K562 (cell line): ENCODE measurements at regions not wholly inside any gene's neighbourhood (a gene's known extent, or its start where the extent isn't known, plus 50 kb on each side); places are given as distances from the start of the nearest gene placed in this dataset.

Experiments
- ATAC-seq: fragments of 200-7000 bp; cut with Tn5 transposase; 3 replicates; pipeline ENCODE4 v1.9.1; 2020; ENCODE audit warnings: moderate library complexity
- BruUV-seq: library from RNA; stranded (reverse); fragments of 400-500 nt; replicated peaks from 2 replicates; lab custom pipeline; 2021; lab: Mats Ljungman, UMichigan
- CTCF ChIA-PET: fragments of 300-600 bp; formaldehyde crosslinking; extraction: SDS; loops from one replicate; lab custom pipeline; 2021; ENCODE audit warnings: low intra/inter-chr PET ratio; lab: Yijun Ruan, JAX
- POLR2A ChIA-PET: fragments of 300-600, 350-650 bp; sonication (Branson Sonifier 250); formaldehyde crosslinking; extraction: SDS; loops from one replicate; lab custom pipeline; 2021; ENCODE audit warnings: antibody characterized with exemption, inconsistent platforms; lab: Yijun Ruan, JAX
- DNase-seq, 4 experiments: peaks; one replicate each; pipeline versions ENCODE4 v3.0.0 to v3.0.0-alpha.2; 2011 to 2018; ENCODE audit warnings: low spot score in 3 of 4, mixed read lengths in 3 of 4; ENCODE audit errors: extremely low read depth in 1 of 4
- FAIRE-seq: peaks from 2 replicates; lab custom pipeline; 2011; peaks lifted over from hg19 to GRCh38; lab: Jason Lieb, UNC
- H2AFZ ChIP-seq: 2 replicates; pipeline ENCODE4 v1.6.0; 2011; ENCODE audit warnings: low read depth, low read length, control low read depth, inconsistent platforms
- H3K27ac ChIP-seq: fragments of 200-600 bp; 3 replicates; pipeline ENCODE4 v1.8.0; 2011; ENCODE audit warnings: low read depth, mild to moderate bottlenecking, control low read depth, inconsistent platforms, low read length, moderate library complexity, mixed read lengths; ENCODE audit errors: extremely low read depth
- H3K27me3 ChIP-seq, 2 experiments: fragments of 300-600 bp in 1 of 2; 2 replicates in 1 of 2; 3 replicates in 1 of 2; pipeline versions ENCODE4 v1.6.0 to v1.8.0; 2011; ENCODE audit warnings: inconsistent platforms in 2 of 2, low read length in 2 of 2, mild to moderate bottlenecking in 1 of 2, mixed read lengths in 1 of 2, moderate library complexity in 1 of 2; ENCODE audit not compliant: control insufficient read depth in 2 of 2, insufficient read depth in 2 of 2
- H3K36me3 ChIP-seq: fragments of 300-600 bp; 3 replicates; pipeline ENCODE4 v1.8.0; 2011; ENCODE audit warnings: mild to moderate bottlenecking, low read length, inconsistent platforms; ENCODE audit not compliant: control insufficient read depth, insufficient read depth
- H3K4me1 ChIP-seq, 2 experiments: fragments of 200-600 bp in 1 of 2; replicated peaks in 1 of 2; 2 replicates in 1 of 2; 3 replicates in 1 of 2; pipeline versions ENCODE4 v1.5.1 to v1.8.0; 2011; ENCODE audit warnings: inconsistent platforms in 2 of 2, low read length in 2 of 2, mild to moderate bottlenecking in 1 of 2, mixed read lengths in 1 of 2, moderate library complexity in 1 of 2; ENCODE audit not compliant: control insufficient read depth in 2 of 2, insufficient read depth in 2 of 2
- H3K4me2 ChIP-seq: 2 replicates; pipeline ENCODE4 v1.6.1; 2011; ENCODE audit warnings: low read length, control low read depth, inconsistent platforms, mixed read lengths; ENCODE audit not compliant: insufficient read depth
- H3K4me3 ChIP-seq: fragments of 200-600 bp; sonication (generic), shearing (Covaris generic); 2 replicates; pipeline ENCODE4 v1.5.1; 2016; ENCODE audit warnings: control low read depth, inconsistent platforms
- H3K79me2 ChIP-seq: fragments of 200-600 bp; 3 replicates; pipeline ENCODE4 v1.8.0; 2011; ENCODE audit warnings: low read length, inconsistent platforms; ENCODE audit not compliant: control insufficient read depth, insufficient read depth
- H3K9ac ChIP-seq, 2 experiments: 2 replicates each; pipeline versions ENCODE4 v1.6.0 to v1.6.1; 2011; ENCODE audit warnings: low read depth in 2 of 2, low read length in 2 of 2, control low read depth in 1 of 2, inconsistent platforms in 1 of 2, mild to moderate bottlenecking in 1 of 2, mixed read lengths in 1 of 2; ENCODE audit not compliant: insufficient read depth in 1 of 2
- H3K9me1 ChIP-seq: one replicate; pipeline ENCODE4 v1.6.0; 2011; ENCODE audit warnings: inconsistent platforms, mild to moderate bottlenecking, low read length, moderate library complexity; ENCODE audit not compliant: control insufficient read depth, insufficient read depth
- H3K9me3 ChIP-seq: replicated peaks from 2 replicates; pipeline ENCODE4 v1.5.1; 2011; ENCODE audit warnings: low read depth, low read length, inconsistent platforms; ENCODE audit not compliant: control insufficient read depth, insufficient read depth
- H4K20me1 ChIP-seq: replicated peaks from 2 replicates; pipeline ENCODE4 v1.6.1; 2011; ENCODE audit warnings: low read length, inconsistent platforms, mixed read lengths; ENCODE audit not compliant: control insufficient read depth, insufficient read depth
- GTF2A2 ChIP-seq: IDR thresholded peaks from 2 replicates; pipeline ENCODE4 v1.6.1; 2016; ENCODE audit warnings: mild to moderate bottlenecking, missing genetic modification characterization, missing compliant biosample characterization
- HNRNPL ChIP-seq: fragments of 200-400 bp; formaldehyde crosslinking; IDR thresholded peaks from 2 replicates; pipeline ENCODE4 v1.6.1; 2017; ENCODE audit warnings: low read depth, mild to moderate bottlenecking, low read length
- KHSRP ChIP-seq: fragments of 450-650 bp; IDR thresholded peaks from 2 replicates; pipeline ENCODE4 v1.6.1; 2017
- SRSF3 ChIP-seq: fragments of 200-400 bp; formaldehyde crosslinking; IDR thresholded peaks from 2 replicates; pipeline ENCODE4 v1.6.1; 2016; ENCODE audit warnings: mild to moderate bottlenecking, low read length, moderate library complexity; ENCODE audit not compliant: insufficient read depth
- ZNF561 ChIP-seq: fragments of 450-650 bp; formaldehyde crosslinking; conservative IDR thresholded peaks from 2 replicates; pipeline ENCODE4 v1.4.0; 2020; ENCODE audit warnings: mild to moderate bottlenecking, moderate library complexity
- in situ Hi-C: fragments of 300-500 bp; cut with MboI; formaldehyde crosslinking; loops from 4 replicates; pipeline ENCODE4 v1.15.0; 2018; ENCODE audit warnings: inconsistent platforms, mixed read lengths
- intact Hi-C: fragments of 100-400 bp; cut with micrococcal nuclease; formaldehyde crosslinking; loops from 2 replicates; pipeline ENCODE4 v1.14.2; 2022
- TF ChIP-seq, protein P1 (sequence below): fragments of 450-650 bp; IDR thresholded peaks from 2 replicates; pipeline ENCODE4 v1.6.1; 2014; ENCODE audit warnings: low read depth, mild to moderate bottlenecking, moderate library complexity, borderline replicate concordance
- TF ChIP-seq, protein P2 (sequence below): fragments of 450-650 bp; IDR thresholded peaks from 2 replicates; pipeline ENCODE4 v1.6.1; 2016
- TF ChIP-seq, protein P3 (sequence below): fragments of 250-450 bp; sonication (Bioruptor Pico); IDR thresholded peaks from 2 replicates; pipeline ENCODE4 v1.8.0; 2021; ENCODE audit warnings: moderate library complexity, mild to moderate bottlenecking, inconsistent platforms

GRCh38 chr2:15860051-15860663 is 80.2 kb upstream of the MYCN start:
- Histone ChIP-seq H3K9me1 (no peaks in the 10 kb centered on the region), H3K9ac (no peak overlapping the region), H3K79me2 (no peaks in the 10 kb centered on the region), H3K9me3 (no peaks in the 10 kb centered on the region), H3K36me3 (no peaks in the 10 kb centered on the region), H4K20me1 (no peaks in the 10 kb centered on the region), H3K27me3 (peaks cover 0 to 2% of the 10 kb centered on the region in 2 experiments; a peak in 3 of 5 replicates), H3K4me2 (no peak overlapping the region), H3K27ac (no peak overlapping the region), H2AFZ (no peak overlapping the region), H3K4me1 (no peaks in the 10 kb centered on the region), H3K4me3 (no peak overlapping the region)
- ChIA-PET POLR2A (no interaction called here), CTCF (no interaction called here)
- TF ChIP-seq, protein P1, sequence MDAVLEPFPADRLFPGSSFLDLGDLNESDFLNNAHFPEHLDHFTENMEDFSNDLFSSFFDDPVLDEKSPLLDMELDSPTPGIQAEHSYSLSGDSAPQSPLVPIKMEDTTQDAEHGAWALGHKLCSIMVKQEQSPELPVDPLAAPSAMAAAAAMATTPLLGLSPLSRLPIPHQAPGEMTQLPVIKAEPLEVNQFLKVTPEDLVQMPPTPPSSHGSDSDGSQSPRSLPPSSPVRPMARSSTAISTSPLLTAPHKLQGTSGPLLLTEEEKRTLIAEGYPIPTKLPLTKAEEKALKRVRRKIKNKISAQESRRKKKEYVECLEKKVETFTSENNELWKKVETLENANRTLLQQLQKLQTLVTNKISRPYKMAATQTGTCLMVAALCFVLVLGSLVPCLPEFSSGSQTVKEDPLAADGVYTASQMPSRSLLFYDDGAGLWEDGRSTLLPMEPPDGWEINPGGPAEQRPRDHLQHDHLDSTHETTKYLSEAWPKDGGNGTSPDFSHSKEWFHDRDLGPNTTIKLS: no peak
- TF ChIP-seq HNRNPL (no peak), ZNF561 (CRISPR knock-in tag) (no peak), KHSRP (no peak), SRSF3 (no peak), GTF2A2 (tag) (no peak)
- TF ChIP-seq, protein P2, sequence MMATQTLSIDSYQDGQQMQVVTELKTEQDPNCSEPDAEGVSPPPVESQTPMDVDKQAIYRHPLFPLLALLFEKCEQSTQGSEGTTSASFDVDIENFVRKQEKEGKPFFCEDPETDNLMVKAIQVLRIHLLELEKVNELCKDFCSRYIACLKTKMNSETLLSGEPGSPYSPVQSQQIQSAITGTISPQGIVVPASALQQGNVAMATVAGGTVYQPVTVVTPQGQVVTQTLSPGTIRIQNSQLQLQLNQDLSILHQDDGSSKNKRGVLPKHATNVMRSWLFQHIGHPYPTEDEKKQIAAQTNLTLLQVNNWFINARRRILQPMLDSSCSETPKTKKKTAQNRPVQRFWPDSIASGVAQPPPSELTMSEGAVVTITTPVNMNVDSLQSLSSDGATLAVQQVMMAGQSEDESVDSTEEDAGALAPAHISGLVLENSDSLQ: no peak
- TF ChIP-seq, protein P3, sequence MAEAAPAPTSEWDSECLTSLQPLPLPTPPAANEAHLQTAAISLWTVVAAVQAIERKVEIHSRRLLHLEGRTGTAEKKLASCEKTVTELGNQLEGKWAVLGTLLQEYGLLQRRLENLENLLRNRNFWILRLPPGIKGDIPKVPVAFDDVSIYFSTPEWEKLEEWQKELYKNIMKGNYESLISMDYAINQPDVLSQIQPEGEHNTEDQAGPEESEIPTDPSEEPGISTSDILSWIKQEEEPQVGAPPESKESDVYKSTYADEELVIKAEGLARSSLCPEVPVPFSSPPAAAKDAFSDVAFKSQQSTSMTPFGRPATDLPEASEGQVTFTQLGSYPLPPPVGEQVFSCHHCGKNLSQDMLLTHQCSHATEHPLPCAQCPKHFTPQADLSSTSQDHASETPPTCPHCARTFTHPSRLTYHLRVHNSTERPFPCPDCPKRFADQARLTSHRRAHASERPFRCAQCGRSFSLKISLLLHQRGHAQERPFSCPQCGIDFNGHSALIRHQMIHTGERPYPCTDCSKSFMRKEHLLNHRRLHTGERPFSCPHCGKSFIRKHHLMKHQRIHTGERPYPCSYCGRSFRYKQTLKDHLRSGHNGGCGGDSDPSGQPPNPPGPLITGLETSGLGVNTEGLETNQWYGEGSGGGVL (CRISPR knock-in tag): no peak
- DNase-seq (no peak), ATAC-seq (no peak), FAIRE-seq (no peak)
- intact Hi-C loops: no loop called here
- in situ Hi-C loops: no loop called here
- BruUV-seq: no TSS peak
